ENCODE measurements at regions not wholly inside any gene's neighbourhood (a gene's known extent, or its start where the extent isn't known, plus 50 kb on each side); places are given as distances from the start of the nearest gene placed in this dataset.

GRCh38 chr14:51455041-51455835 lies 196.5 kb upstream of the FRMD6 start:
- Histone ChIP-seq H3K4me2 (ENCODE audit: low read length) (no peak overlapping the region), H3K4me1 (ENCODE audit: control insufficient read depth, low read length) (no peaks in the 10 kb centered on the region), H3K27me3 (ENCODE audit: control insufficient read depth, low read length) (no peaks in the 10 kb centered on the region), H4K20me1 (ENCODE audit: control insufficient read depth, insufficient read depth, low read depth, low read length) (no peaks in the 10 kb centered on the region), H3K9me3 (ENCODE audit: control insufficient read depth, insufficient read depth, low read length) (no peaks in the 10 kb centered on the region), H3K27ac (ENCODE audit: low read depth, low read length) (no peak overlapping the region), H3K36me3 (ENCODE audit: control insufficient read depth, low read length) (no peaks in the 10 kb centered on the region), H3K9me2 (replicated peaks; ENCODE audit: control insufficient read depth, low read length) (no peaks in the 10 kb centered on the region), H3K79me2 (ENCODE audit: control insufficient read depth, low read length) (no peaks in the 10 kb centered on the region), H3F3A (ENCODE audit: control insufficient read depth, insufficient read depth) (no peaks in the 10 kb centered on the region), H3K4me3 (ENCODE audit: low read length) (no peak overlapping the region)
- no peak for TF ChIP-seq CTCF (IDR thresholded peaks at IDR 0.05; ENCODE audit: low read depth, low read length, poor library complexity, severe bottlenecking)
- no peak for TF ChIP-seq EZH2phosphoT487 (IDR thresholded peaks at IDR 0.05; ENCODE audit: borderline replicate concordance, low read length)

- Histone ChIP-seq H3F3A (ENCODE audit: control insufficient read depth, insufficient read depth) (no peaks in the 10 kb centered on the region), H3K4me1 (ENCODE audit: control insufficient read depth, low read length) (no peaks in the 10 kb centered on the region), H4K20me1 (ENCODE audit: control insufficient read depth, insufficient read depth, low read depth, low read length) (no peaks in the 10 kb centered on the region), H3K4me2 (ENCODE audit: low read length) (no peak overlapping the region), H3K27me3 (ENCODE audit: control insufficient read depth, low read length) (no peaks in the 10 kb centered on the region), H3K79me2 (ENCODE audit: control insufficient read depth, low read length) (no peaks in the 10 kb centered on the region), H3K9me3 (ENCODE audit: control insufficient read depth, insufficient read depth, low read length) (no peaks in the 10 kb centered on the region), H3K4me3 (ENCODE audit: low read length) (no peak overlapping the region), H3K36me3 (ENCODE audit: control insufficient read depth, low read length) (no peaks in the 10 kb centered on the region), H3K27ac (ENCODE audit: low read depth, low read length) (no peak overlapping the region), H3K9me2 (replicated peaks; ENCODE audit: control insufficient read depth, low read length) (no peaks in the 10 kb centered on the region)
- TF ChIP-seq EZH2phosphoT487 (IDR thresholded peaks at IDR 0.05; ENCODE audit: borderline replicate concordance, low read length) (no peak), CTCF (IDR thresholded peaks at IDR 0.05; ENCODE audit: low read depth, low read length, poor library complexity, severe bottlenecking) (no peak)
These were observed 193.7 kb upstream of the FRMD6 start for GRCh38 chr14:51457843-51458562.

- Histone ChIP-seq H3K36me3 (ENCODE audit: control insufficient read depth, low read length) (no peaks in the 10 kb centered on the region), H3K4me3 (ENCODE audit: low read length) (no peak overlapping the region), H3K27ac (ENCODE audit: low read depth, low read length) (no peak overlapping the region), H3K9me3 (ENCODE audit: control insufficient read depth, insufficient read depth, low read length) (no peaks in the 10 kb centered on the region), H4K20me1 (ENCODE audit: control insufficient read depth, insufficient read depth, low read depth, low read length) (no peaks in the 10 kb centered on the region), H3F3A (ENCODE audit: control insufficient read depth, insufficient read depth) (no peaks in the 10 kb centered on the region), H3K9me2 (replicated peaks; ENCODE audit: control insufficient read depth, low read length) (no peaks in the 10 kb centered on the region), H3K4me2 (ENCODE audit: low read length) (no peak overlapping the region), H3K4me1 (ENCODE audit: control insufficient read depth, low read length) (no peaks in the 10 kb centered on the region), H3K27me3 (ENCODE audit: control insufficient read depth, low read length) (no peaks in the 10 kb centered on the region), H3K79me2 (ENCODE audit: control insufficient read depth, low read length) (no peaks in the 10 kb centered on the region)
- TF ChIP-seq EZH2phosphoT487 (IDR thresholded peaks at IDR 0.05; ENCODE audit: borderline replicate concordance, low read length), result no peak
- TF ChIP-seq CTCF (IDR thresholded peaks at IDR 0.05; ENCODE audit: low read depth, low read length, poor library complexity, severe bottlenecking), result no peak
These were observed 193.2 kb upstream of the FRMD6 start for GRCh38 chr14:51458563-51458955.

Measured in DOHH2 (cell line).